Astrocyte (in vitro differentiated cells and primary cell): ENCODE measurements at regions not wholly inside any gene's neighbourhood (a gene's known extent, or its start where the extent isn't known, plus 50 kb on each side); places are given as distances from the start of the nearest gene placed in this dataset.
"Not testable (repeated sequence)": the region's sequence is repeated elsewhere in the genome, so short reads cannot be mapped to it uniquely, and the experiment has no call there.

Experiments used
- DNase-seq: peaks from one replicate; pipeline ENCODE4 v3.0.0-alpha.2; 2010; ENCODE audit warnings: low read depth
- FAIRE-seq: peaks from 2 replicates; lab custom pipeline; 2011; peaks lifted over from hg19 to GRCh38; lab: Jason Lieb, UNC
- H2AFZ ChIP-seq: 2 replicates; pipeline ENCODE4 v1.6.0; 2012; ENCODE audit warnings: low read depth, low read length, inconsistent platforms
- H3K27ac ChIP-seq: 2 replicates; pipeline ENCODE4 v1.5.1; 2011; ENCODE audit warnings: low read depth, low read length, inconsistent platforms
- H3K27me3 ChIP-seq: 2 replicates; pipeline ENCODE4 v1.6.0; 2011; ENCODE audit warnings: low read length, inconsistent platforms; ENCODE audit not compliant: insufficient read depth
- H3K36me3 ChIP-seq: 2 replicates; pipeline ENCODE4 v1.5.1; 2011; ENCODE audit warnings: low read length, inconsistent platforms; ENCODE audit not compliant: insufficient read depth
- H3K4me1 ChIP-seq: 2 replicates; pipeline ENCODE4 v1.5.1; 2011; ENCODE audit warnings: low read length, inconsistent platforms; ENCODE audit not compliant: insufficient read depth
- H3K4me2 ChIP-seq: 2 replicates; pipeline ENCODE4 v1.6.0; 2012; ENCODE audit warnings: low read length, inconsistent platforms
- H3K4me3 ChIP-seq: 2 replicates; pipeline ENCODE4 v1.5.1; 2011; ENCODE audit warnings: low read depth, mild to moderate bottlenecking, low read length, inconsistent platforms; ENCODE audit not compliant: insufficient read depth
- H3K79me2 ChIP-seq: 2 replicates; pipeline ENCODE4 v1.6.0; 2012; ENCODE audit warnings: mild to moderate bottlenecking, low read length, inconsistent platforms; ENCODE audit not compliant: insufficient read depth
- H3K9ac ChIP-seq: 2 replicates; pipeline ENCODE4 v1.6.0; 2012; ENCODE audit warnings: mild to moderate bottlenecking, low read length, inconsistent platforms
- H3K9me3 ChIP-seq: 2 replicates; pipeline ENCODE4 v1.5.1; 2012; ENCODE audit warnings: low read depth, mild to moderate bottlenecking, low read length, inconsistent platforms; ENCODE audit not compliant: insufficient read depth
- H4K20me1 ChIP-seq: 2 replicates; pipeline ENCODE4 v1.6.0; 2012; ENCODE audit warnings: low read length, inconsistent platforms; ENCODE audit not compliant: insufficient read depth
- H3K27ac Mint-ChIP-seq: one replicate; pipeline ENCODE4 v1.8.0; 2021; ENCODE audit warnings: mild to moderate bottlenecking, mixed read lengths; ENCODE audit not compliant: unreplicated experiment
- H3K27me3 Mint-ChIP-seq: one replicate; pipeline ENCODE4 v1.8.0; 2021; ENCODE audit warnings: low read depth, mixed read lengths; ENCODE audit not compliant: unreplicated experiment
- H3K36me3 Mint-ChIP-seq: one replicate; pipeline ENCODE4 v1.8.0; 2021; ENCODE audit warnings: low read depth, mixed read lengths; ENCODE audit not compliant: unreplicated experiment
- H3K4me1 Mint-ChIP-seq: one replicate; pipeline ENCODE4 v1.8.0; 2021; ENCODE audit warnings: low read depth, mixed read lengths; ENCODE audit not compliant: unreplicated experiment
- H3K4me3 Mint-ChIP-seq: one replicate; pipeline ENCODE4 v1.8.0; 2021; ENCODE audit warnings: mild to moderate bottlenecking, moderate library complexity, mixed read lengths; ENCODE audit not compliant: unreplicated experiment
- H3K9me3 Mint-ChIP-seq: one replicate; pipeline ENCODE4 v1.8.0; 2021; ENCODE audit warnings: mild to moderate bottlenecking, mixed read lengths; ENCODE audit not compliant: unreplicated experiment
- CTCF ChIP-seq: IDR thresholded peaks from 2 replicates; pipeline ENCODE4 v1.5.1; 2011; ENCODE audit warnings: low read depth, mild to moderate bottlenecking, inconsistent platforms, low read length, moderate library complexity; ENCODE audit not compliant: insufficient read depth
- EZH2 ChIP-seq: IDR thresholded peaks from 2 replicates; pipeline ENCODE4 v1.6.1; 2012; ENCODE audit warnings: mild to moderate bottlenecking, low read length, inconsistent platforms; ENCODE audit not compliant: insufficient read depth

- no peaks in the 10 kb centered on the region for H3K27me3 Mint-ChIP-seq
- no peaks in the 10 kb centered on the region for H3K9me3 Mint-ChIP-seq
- no peak overlapping the region for H3K4me2 ChIP-seq
- DNase-seq (no peak), FAIRE-seq (no peak)
- H3K4me1 ChIP-seq: no peaks in the 10 kb centered on the region
- no peak overlapping the region for H3K27ac ChIP-seq
- H3K9me3 ChIP-seq: no peaks in the 10 kb centered on the region
- H3K4me3 ChIP-seq: no peak overlapping the region
- no peaks in the 10 kb centered on the region for H3K36me3 Mint-ChIP-seq
- H3K4me1 Mint-ChIP-seq: no peaks in the 10 kb centered on the region
- H3K4me3 Mint-ChIP-seq: no peak overlapping the region
- no peak overlapping the region for H3K27ac Mint-ChIP-seq
- H4K20me1 ChIP-seq: no peaks in the 10 kb centered on the region
- no peaks in the 10 kb centered on the region for H3K27me3 ChIP-seq
- H3K36me3 ChIP-seq: no peaks in the 10 kb centered on the region
- no peak for TF ChIP-seq EZH2
- TF ChIP-seq CTCF: no peak
- no peaks in the 10 kb centered on the region for H3K79me2 ChIP-seq
- no peak overlapping the region for H3K9ac ChIP-seq
- no peak overlapping the region for H2AFZ ChIP-seq
These were observed 1049.0 kb upstream of the GRIA3 start for GRCh38 chrX:122135070-122135469.

- H4K20me1 ChIP-seq, H3K79me2 ChIP-seq, H3K9me3 Mint-ChIP-seq, DNase-seq, H3K4me1 Mint-ChIP-seq, H3K4me3 ChIP-seq, H3K36me3 ChIP-seq, H3K27ac Mint-ChIP-seq, H3K9ac ChIP-seq, H3K4me3 Mint-ChIP-seq, H3K27me3 ChIP-seq, H3K4me1 ChIP-seq, H3K36me3 Mint-ChIP-seq, H2AFZ ChIP-seq, H3K4me2 ChIP-seq, H3K9me3 ChIP-seq, FAIRE-seq, H3K27ac ChIP-seq, H3K27me3 Mint-ChIP-seq: not testable (repeated sequence)
These were observed 1043.9 kb upstream of the GRIA3 start for GRCh38 chrX:122140219-122140618.

- no peak for TF ChIP-seq EZH2
- H3K9me3 ChIP-seq: no peaks in the 10 kb centered on the region
These were observed 1030.1 kb upstream of the GRIA3 start for GRCh38 chrX:122154019-122154418.

More at GRCh38 chrX:122154019-122154418, 1030.1 kb upstream of the GRIA3 start:
- Histone ChIP-seq H3K27ac (no peak overlapping the region), H3K27me3 (no peaks in the 10 kb centered on the region), H2AFZ (no peak overlapping the region), H4K20me1 (no peaks in the 10 kb centered on the region), H3K4me1 (no peaks in the 10 kb centered on the region), H3K79me2 (no peaks in the 10 kb centered on the region), H3K9ac (no peak overlapping the region), H3K4me3 (no peak overlapping the region), H3K36me3 (no peaks in the 10 kb centered on the region), H3K4me2 (no peak overlapping the region)
- H3K36me3 Mint-ChIP-seq: no peaks in the 10 kb centered on the region
- H3K27me3 Mint-ChIP-seq: no peaks in the 10 kb centered on the region
- peaks cover 3% of the 10 kb centered on the region for H3K9me3 Mint-ChIP-seq
- FAIRE-seq (no peak), DNase-seq (no peak)
- H3K4me1 Mint-ChIP-seq: no peaks in the 10 kb centered on the region
- no peak overlapping the region for H3K4me3 Mint-ChIP-seq
- no peak overlapping the region for H3K27ac Mint-ChIP-seq
